Fibroblast of lung (primary cell): ENCODE measurements at regions not wholly inside any gene's neighbourhood (a gene's known extent, or its start where the extent isn't known, plus 50 kb on each side); places are given as distances from the start of the nearest gene placed in this dataset.
"Not testable (repeated sequence)": the region's sequence is repeated elsewhere in the genome, so short reads cannot be mapped to it uniquely, and the experiment has no call there.

Experiments used
- DNase-seq, 2 donors: peaks; one replicate each; pipeline versions ENCODE4 v3.0.0 to v3.0.0-alpha.2; 2010; ENCODE audit warnings: low read depth in 2 of 2
- H2AFZ ChIP-seq: 2 replicates; pipeline ENCODE4 v1.5.1; 2012; ENCODE audit warnings: low read length, control low read depth, inconsistent platforms
- H3K27ac ChIP-seq: 2 replicates; pipeline ENCODE4 v1.5.1; 2011; ENCODE audit warnings: low read length, control low read depth; ENCODE audit not compliant: insufficient read depth
- H3K27me3 ChIP-seq: 2 replicates; pipeline ENCODE4 v1.5.1; 2011; ENCODE audit warnings: mild to moderate bottlenecking, low read length; ENCODE audit not compliant: control insufficient read depth, insufficient read depth
- H3K36me3 ChIP-seq: 2 replicates; pipeline ENCODE4 v1.5.1; 2011; ENCODE audit warnings: low read length; ENCODE audit not compliant: control insufficient read depth, insufficient read depth
- H3K4me1 ChIP-seq: 2 replicates; pipeline ENCODE4 v1.5.1; 2011; ENCODE audit warnings: low read length; ENCODE audit not compliant: control insufficient read depth, insufficient read depth; ENCODE audit errors: extremely low read depth
- H3K4me2 ChIP-seq: 2 replicates; pipeline ENCODE4 v1.5.1; 2011; ENCODE audit warnings: low read length, control low read depth; ENCODE audit not compliant: insufficient read depth; ENCODE audit errors: extremely low read depth
- H3K4me3 ChIP-seq, 4 experiments: fragments of 200-600 bp in 1 of 4; sonication (generic) in 1 of 4; replicated peaks in 1 of 4; 2 replicates each; pipeline ENCODE4 v1.5.1; 2011 to 2016; ENCODE audit warnings: low read length in 4 of 4, low read depth in 3 of 4, mild to moderate bottlenecking in 3 of 4, control low read depth in 2 of 4, inconsistent platforms in 1 of 4, mixed read lengths in 1 of 4; ENCODE audit not compliant: insufficient read depth in 1 of 4; ENCODE audit errors: control extremely low read depth in 1 of 4
- H3K79me2 ChIP-seq: 2 replicates; pipeline ENCODE4 v1.5.1; 2012; ENCODE audit warnings: mild to moderate bottlenecking, low read length, inconsistent platforms; ENCODE audit not compliant: control insufficient read depth, insufficient read depth
- H3K9ac ChIP-seq: 2 replicates; pipeline ENCODE4 v1.5.1; 2011; ENCODE audit warnings: mild to moderate bottlenecking, low read length, control low read depth; ENCODE audit not compliant: insufficient read depth
- H3K9me3 ChIP-seq: 2 replicates; pipeline ENCODE4 v1.5.1; 2012; ENCODE audit warnings: low read depth, low read length; ENCODE audit not compliant: control insufficient read depth, insufficient read depth
- H4K20me1 ChIP-seq: 2 replicates; pipeline ENCODE4 v1.5.1; 2011; ENCODE audit warnings: low read length; ENCODE audit not compliant: control insufficient read depth, insufficient read depth; ENCODE audit errors: extremely low read depth
- CTCF ChIP-seq, 2 donors: IDR thresholded peaks in 1 of 2; conservative IDR thresholded peaks in 1 of 2; 1 replicate in 1 of 2; 2 replicates in 1 of 2; pipeline ENCODE4 v1.5.1; 2011 to 2012; ENCODE audit warnings: low read length in 2 of 2, control low read depth in 1 of 2, inconsistent platforms in 1 of 2, low read depth in 1 of 2, mild to moderate bottlenecking in 1 of 2
- EZH2 ChIP-seq: IDR thresholded peaks from 2 replicates; pipeline ENCODE4 v1.5.1; 2012; ENCODE audit warnings: low read length, control low read depth, mild to moderate bottlenecking; ENCODE audit errors: missing control alignments

DNA sequence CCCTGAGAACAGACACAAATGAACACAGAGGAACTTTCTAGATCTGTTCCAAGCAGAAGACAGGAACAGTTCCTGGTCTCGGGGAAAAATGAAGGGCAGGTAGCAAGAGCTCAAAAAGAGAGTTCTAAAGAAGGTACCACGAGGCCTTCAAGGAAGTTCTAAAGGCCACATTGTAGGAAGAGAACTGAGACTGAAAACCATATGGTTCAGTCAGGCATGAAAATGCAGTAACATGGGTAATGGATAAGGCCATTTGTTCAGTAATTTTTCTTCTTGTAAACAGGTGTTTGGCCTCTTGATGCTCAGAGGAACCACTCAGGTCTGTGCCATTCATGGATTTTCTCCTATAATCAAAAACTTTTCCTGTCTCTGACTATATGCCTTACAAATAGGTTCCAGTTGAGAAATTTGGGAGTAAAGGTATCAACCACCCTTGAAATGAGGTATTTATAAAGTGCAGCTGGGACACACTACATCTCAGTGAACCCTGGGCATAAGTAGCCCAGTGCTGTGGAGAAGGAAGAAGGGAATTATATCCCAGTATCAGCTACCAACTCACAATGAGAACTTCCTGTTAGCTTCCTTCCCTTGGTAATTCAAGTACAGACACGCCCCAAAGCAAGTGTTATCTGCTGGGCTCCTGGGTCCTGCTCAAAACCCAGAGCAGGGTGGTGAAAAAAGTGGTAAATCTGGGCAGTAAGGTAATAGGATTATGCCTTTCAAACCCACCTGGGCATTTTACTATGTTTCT, 277.9 kb downstream of the KLHL13 start:
- Histone ChIP-seq H3K9ac (no peak overlapping the region), H3K4me3 (no peak overlapping the region), H3K4me2 (no peak overlapping the region), H3K27me3 (no peaks in the 10 kb centered on the region), H2AFZ (no peak overlapping the region), H3K9me3 (no peaks in the 10 kb centered on the region), H4K20me1 (no peaks in the 10 kb centered on the region), H3K36me3 (no peaks in the 10 kb centered on the region), H3K27ac (no peak overlapping the region), H3K79me2 (no peaks in the 10 kb centered on the region), H3K4me1 (no peaks in the 10 kb centered on the region)
- TF ChIP-seq EZH2 (no peak), CTCF (conservative IDR thresholded peaks at IDR 0.05 in 1 of 2, IDR thresholded peaks at IDR 0.05 in 1 of 2; ENCODE audit: low read depth in 1 of 2, low read length in 2 of 2) (no peak)
- DNase-seq, result no peak

DNA sequence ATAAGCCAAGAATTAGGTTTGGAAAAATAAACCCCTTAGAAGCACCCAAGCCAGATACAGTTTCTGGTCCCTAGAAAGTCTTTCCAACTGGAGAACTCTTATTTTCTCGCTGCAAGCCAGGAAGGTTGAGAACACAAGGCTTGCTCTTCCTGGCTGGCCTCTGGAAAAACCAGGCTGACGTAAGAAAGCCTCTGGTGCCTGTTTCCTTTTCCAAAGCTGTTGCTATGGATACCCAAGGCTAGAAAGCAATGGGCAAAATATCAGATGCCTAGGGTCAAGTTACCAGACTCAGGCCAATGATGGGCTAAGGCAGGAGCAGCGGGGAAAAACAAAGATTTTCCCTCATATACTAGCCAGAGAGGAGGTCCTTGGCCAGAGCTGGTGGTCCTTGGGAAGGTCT, 281.6 kb downstream of the KLHL13 start:
- Histone ChIP-seq H3K4me1 (no peaks in the 10 kb centered on the region), H3K36me3 (no peaks in the 10 kb centered on the region), H3K27ac (no peak overlapping the region), H3K9ac (no peak overlapping the region), H2AFZ (no peak overlapping the region), H3K9me3 (no peaks in the 10 kb centered on the region), H3K79me2 (no peaks in the 10 kb centered on the region), H3K4me3 (no peak overlapping the region), H4K20me1 (no peaks in the 10 kb centered on the region), H3K27me3 (no peaks in the 10 kb centered on the region), H3K4me2 (no peak overlapping the region)
- TF ChIP-seq CTCF (conservative IDR thresholded peaks at IDR 0.05 in 1 of 2, IDR thresholded peaks at IDR 0.05 in 1 of 2; ENCODE audit: low read depth in 1 of 2, low read length in 2 of 2) (no peak), EZH2 (no peak)
- DNase-seq, result no peak

GRCh38 chrX:117834076-117834475, 282.5 kb downstream of the KLHL13 start:
- Histone ChIP-seq H2AFZ (no peak overlapping the region), H3K36me3 (no peaks in the 10 kb centered on the region), H3K9me3 (no peaks in the 10 kb centered on the region), H3K27me3 (no peaks in the 10 kb centered on the region), H3K79me2 (no peaks in the 10 kb centered on the region), H3K27ac (no peak overlapping the region), H3K9ac (no peak overlapping the region), H4K20me1 (no peaks in the 10 kb centered on the region), H3K4me3 (no peak overlapping the region), H3K4me2 (no peak overlapping the region), H3K4me1 (no peaks in the 10 kb centered on the region)
- no peak for DNase-seq
- TF ChIP-seq CTCF (conservative IDR thresholded peaks at IDR 0.05 in 1 of 2, IDR thresholded peaks at IDR 0.05 in 1 of 2; ENCODE audit: low read depth in 1 of 2, low read length in 2 of 2) (no peak), EZH2 (no peak)

DNA sequence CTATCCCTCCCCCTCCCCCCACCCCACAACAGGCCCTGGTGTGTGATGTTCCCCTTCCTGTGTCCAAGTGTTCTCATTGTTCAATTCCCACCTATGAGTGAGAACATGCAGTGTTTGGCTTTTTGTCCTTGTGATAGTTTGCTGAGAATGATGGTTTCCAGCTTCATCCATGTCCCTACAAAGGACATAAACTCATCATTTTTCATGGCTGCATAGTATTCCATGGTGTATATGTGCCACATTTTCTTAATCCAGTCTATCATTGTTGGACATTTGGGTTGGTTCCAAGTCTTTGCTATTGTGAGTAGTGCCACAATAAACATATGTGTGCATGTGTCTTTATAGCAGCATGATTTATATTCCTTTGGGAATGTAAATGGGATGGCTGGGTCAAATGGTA, 295.1 kb downstream of the KLHL13 start:
- H3K36me3 ChIP-seq, H3K9me3 ChIP-seq, H2AFZ ChIP-seq, H3K9ac ChIP-seq, H3K27ac ChIP-seq, H3K4me1 ChIP-seq, H4K20me1 ChIP-seq, H3K4me3 ChIP-seq, H3K27me3 ChIP-seq, DNase-seq, H3K79me2 ChIP-seq, H3K4me2 ChIP-seq: not testable (repeated sequence)
